Type B pancreatic cell (in vitro differentiated cells): ENCODE measurements at regions not wholly inside any gene's neighbourhood (a gene's known extent, or its start where the extent isn't known, plus 50 kb on each side); places are given as distances from the start of the nearest gene placed in this dataset.

Experiments used
- DNase-seq: peaks from one replicate; pipeline ENCODE4 v3.0.0; 2021; ENCODE audit warnings: mixed read lengths; ENCODE audit not compliant: unreplicated experiment; ENCODE audit errors: extremely low spot score
- H3K27ac Mint-ChIP-seq: 2 replicates; pipeline ENCODE4 v1.8.0; 2021; ENCODE audit warnings: mild to moderate bottlenecking, mixed read lengths
- H3K27me3 Mint-ChIP-seq: 2 replicates; pipeline ENCODE4 v1.8.0; 2021; ENCODE audit warnings: mixed read lengths
- H3K36me3 Mint-ChIP-seq: 2 replicates; pipeline ENCODE4 v1.8.0; 2021; ENCODE audit warnings: mixed read lengths
- H3K4me1 Mint-ChIP-seq: one replicate; pipeline ENCODE4 v1.8.0; 2021; ENCODE audit warnings: mixed read lengths; ENCODE audit not compliant: unreplicated experiment
- H3K4me3 Mint-ChIP-seq: 2 replicates; pipeline ENCODE4 v1.8.0; 2021; ENCODE audit warnings: mild to moderate bottlenecking, mixed read lengths
- H3K9me3 Mint-ChIP-seq: 2 replicates; pipeline ENCODE4 v1.8.0; 2021; ENCODE audit warnings: mixed read lengths
- TF ChIP-seq, protein P1 (sequence below): fragments of 200-600 bp; sonication (generic); conservative IDR thresholded peaks from 2 replicates; pipeline ENCODE4 v1.5.0; 2021; ENCODE audit warnings: antibody characterized with exemption, mild to moderate bottlenecking

DNA sequence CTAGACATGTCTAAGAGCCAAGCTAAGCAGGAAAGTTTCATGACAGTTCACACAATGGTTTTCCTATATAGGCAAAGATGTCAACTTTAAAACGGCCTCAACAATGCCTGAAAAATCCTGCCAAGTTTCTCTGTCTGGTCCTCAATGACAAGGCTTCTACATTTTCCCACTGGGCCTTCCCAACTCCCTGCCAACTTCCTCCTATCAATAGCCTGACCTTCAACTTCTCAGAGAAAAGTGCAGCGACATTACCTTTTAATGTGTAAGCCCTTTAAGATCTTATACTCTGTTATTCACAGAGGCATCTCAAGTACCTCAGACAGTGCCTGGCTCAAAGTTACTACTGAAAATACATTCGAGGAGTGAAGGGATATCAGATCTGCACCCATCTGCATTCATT, 56.2 kb upstream of the BTBD3 start:
- peaks cover 6% of the 10 kb centered on the region for H3K9me3 Mint-ChIP-seq
- no peaks in the 10 kb centered on the region for H3K36me3 Mint-ChIP-seq
- H3K4me3 Mint-ChIP-seq: no peak overlapping the region
- H3K4me1 Mint-ChIP-seq: no peaks in the 10 kb centered on the region
- no peaks in the 10 kb centered on the region for H3K27me3 Mint-ChIP-seq
- H3K27ac Mint-ChIP-seq: peak overlapping the region; percentile 25
- TF ChIP-seq, protein P1, sequence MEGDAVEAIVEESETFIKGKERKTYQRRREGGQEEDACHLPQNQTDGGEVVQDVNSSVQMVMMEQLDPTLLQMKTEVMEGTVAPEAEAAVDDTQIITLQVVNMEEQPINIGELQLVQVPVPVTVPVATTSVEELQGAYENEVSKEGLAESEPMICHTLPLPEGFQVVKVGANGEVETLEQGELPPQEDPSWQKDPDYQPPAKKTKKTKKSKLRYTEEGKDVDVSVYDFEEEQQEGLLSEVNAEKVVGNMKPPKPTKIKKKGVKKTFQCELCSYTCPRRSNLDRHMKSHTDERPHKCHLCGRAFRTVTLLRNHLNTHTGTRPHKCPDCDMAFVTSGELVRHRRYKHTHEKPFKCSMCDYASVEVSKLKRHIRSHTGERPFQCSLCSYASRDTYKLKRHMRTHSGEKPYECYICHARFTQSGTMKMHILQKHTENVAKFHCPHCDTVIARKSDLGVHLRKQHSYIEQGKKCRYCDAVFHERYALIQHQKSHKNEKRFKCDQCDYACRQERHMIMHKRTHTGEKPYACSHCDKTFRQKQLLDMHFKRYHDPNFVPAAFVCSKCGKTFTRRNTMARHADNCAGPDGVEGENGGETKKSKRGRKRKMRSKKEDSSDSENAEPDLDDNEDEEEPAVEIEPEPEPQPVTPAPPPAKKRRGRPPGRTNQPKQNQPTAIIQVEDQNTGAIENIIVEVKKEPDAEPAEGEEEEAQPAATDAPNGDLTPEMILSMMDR: no peak
- DNase-seq: no peak

DNA sequence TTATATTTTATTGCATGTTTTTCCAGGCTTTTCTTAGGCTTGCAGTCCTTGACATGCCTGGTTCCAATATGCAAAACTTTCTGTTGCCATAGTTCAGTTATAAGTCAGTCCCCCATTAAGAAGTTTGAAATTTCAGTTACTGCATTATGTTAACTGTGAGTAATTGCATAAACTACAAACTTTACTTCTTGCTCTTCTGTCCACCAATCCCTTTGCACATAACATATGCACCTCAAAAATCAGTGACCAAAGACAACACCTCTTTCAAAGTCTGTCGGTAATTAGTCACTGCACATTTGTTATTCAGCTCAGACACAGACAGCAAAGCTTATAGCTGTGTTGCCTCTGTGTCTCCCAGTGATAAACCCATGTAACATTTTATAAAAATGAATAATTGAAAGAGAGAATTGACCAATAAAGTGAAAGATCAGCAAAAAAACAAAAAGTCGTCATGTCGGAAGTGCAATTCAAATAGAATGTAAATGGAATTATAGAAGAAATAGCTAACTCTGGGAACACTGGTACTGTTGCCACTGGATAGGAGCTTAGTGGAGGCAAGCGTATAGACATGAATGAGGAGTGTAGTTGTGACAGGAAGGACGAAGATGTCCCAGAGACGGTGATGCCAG, 50.3 kb upstream of the BTBD3 start:
- Mint-ChIP-seq H3K4me3 (no peak overlapping the region), H3K4me1 (peaks cover 13% of the 10 kb centered on the region), H3K27ac (no peak overlapping the region), H3K9me3 (peaks cover 6% of the 10 kb centered on the region), H3K36me3 (no peaks in the 10 kb centered on the region), H3K27me3 (no peaks in the 10 kb centered on the region)
- DNase-seq: no peak
- TF ChIP-seq, protein P1: no peak
